MM.1S (cell line): ENCODE measurements at regions not wholly inside any gene's neighbourhood (a gene's known extent, or its start where the extent isn't known, plus 50 kb on each side); places are given as distances from the start of the nearest gene placed in this dataset.

ENCODE experiments used
- DNase-seq: peaks from one replicate; pipeline ENCODE4 v3.0.0-alpha.2; 2015
- H2AFZ ChIP-seq: fragments of 300-600 bp; sonication (generic); 2 replicates; pipeline ENCODE4 v1.6.0; 2016; ENCODE audit warnings: antibody characterized with exemption, low read length
- H3F3A ChIP-seq: fragments of 300-600 bp; sonication (generic); 2 replicates; pipeline ENCODE4 v1.6.1; 2016; ENCODE audit warnings: mild to moderate bottlenecking, antibody characterized with exemption, low read length, moderate library complexity, mixed read lengths; ENCODE audit not compliant: insufficient read depth
- H3K27ac ChIP-seq: fragments of 300-600 bp; sonication (generic); 2 replicates; pipeline ENCODE4 v1.5.1; 2016; ENCODE audit warnings: mild to moderate bottlenecking, low read length
- H3K27me3 ChIP-seq: fragments of 300-600 bp; sonication (generic); replicated peaks from 2 replicates; pipeline ENCODE4 v1.6.0; 2016; ENCODE audit warnings: low read length; ENCODE audit not compliant: insufficient read depth
- H3K36me3 ChIP-seq: fragments of 300-600 bp; sonication (generic); replicated peaks from 2 replicates; pipeline ENCODE4 v1.6.1; 2016; ENCODE audit warnings: mild to moderate bottlenecking, low read length, mixed read lengths; ENCODE audit not compliant: insufficient read depth
- H3K4me1 ChIP-seq: fragments of 300-600 bp; sonication (generic); 2 replicates; pipeline ENCODE4 v1.6.1; 2016; ENCODE audit warnings: low read length, mixed read lengths
- H3K4me2 ChIP-seq: fragments of 300-600 bp; sonication (generic); 2 replicates; pipeline ENCODE4 v1.6.0; 2016; ENCODE audit warnings: low read depth, low read length
- H3K4me3 ChIP-seq: fragments of 300-600 bp; sonication (generic); 2 replicates; pipeline ENCODE4 v1.5.1; 2016; ENCODE audit warnings: low read length, mixed read lengths
- H3K79me2 ChIP-seq: fragments of 300-600 bp; sonication (generic); 2 replicates; pipeline ENCODE4 v1.6.1; 2016; ENCODE audit warnings: mixed run types, low read length, mixed read lengths
- H3K9ac ChIP-seq: fragments of 300-600 bp; sonication (generic); 2 replicates; pipeline ENCODE4 v1.6.1; 2016; ENCODE audit warnings: low read length, mixed read lengths
- H3K9me2 ChIP-seq: fragments of 300-600 bp; sonication (generic); replicated peaks from 2 replicates; pipeline ENCODE4 v1.6.1; 2016; ENCODE audit warnings: mild to moderate bottlenecking, low read length, mixed read lengths; ENCODE audit not compliant: insufficient read depth
- H3K9me3 ChIP-seq: fragments of 300-600 bp; sonication (generic); replicated peaks from 2 replicates; pipeline ENCODE4 v1.6.1; 2016; ENCODE audit warnings: mild to moderate bottlenecking, low read length, mixed read lengths; ENCODE audit not compliant: insufficient read depth
- H4K20me1 ChIP-seq: fragments of 300-600 bp; sonication (generic); 2 replicates; pipeline ENCODE4 v1.6.1; 2016; ENCODE audit warnings: mild to moderate bottlenecking, low read length, moderate library complexity, mixed read lengths; ENCODE audit not compliant: insufficient read depth
- CTCF ChIP-seq: fragments of 300-600 bp; sonication (generic); IDR thresholded peaks from 2 replicates; pipeline ENCODE4 v1.5.1; 2016; ENCODE audit warnings: antibody characterized with exemption, low read length, mixed read lengths
- EZH2 ChIP-seq: fragments of 300-600 bp; sonication (generic); optimal IDR thresholded peaks from 2 replicates; pipeline ENCODE3; 2017; ENCODE audit warnings: low read depth, mild to moderate bottlenecking, antibody characterized with exemption, low read length, mixed read lengths
- EZH2phosphoT487 ChIP-seq: fragments of 300-600 bp; sonication (generic); IDR thresholded peaks from 2 replicates; pipeline ENCODE4 v1.6.1; 2018; ENCODE audit warnings: antibody characterized with exemption, low read length

- H3K27ac ChIP-seq, result no peak overlapping the region
- no peak overlapping the region for H3K4me2 ChIP-seq
- TF ChIP-seq EZH2 (no peak), EZH2phosphoT487 (no peak), CTCF (no peak)
- no peaks in the 10 kb centered on the region for H3K9me3 ChIP-seq
- H4K20me1 ChIP-seq, result no peaks in the 10 kb centered on the region
- no peak overlapping the region for H3K9ac ChIP-seq
- H3K79me2 ChIP-seq, result no peaks in the 10 kb centered on the region
- DNase-seq, result no peak
- H3K27me3 ChIP-seq, result no peaks in the 10 kb centered on the region
- H3K9me2 ChIP-seq, result no peaks in the 10 kb centered on the region
- H3K4me3 ChIP-seq, result no peak overlapping the region
- no peaks in the 10 kb centered on the region for H3K4me1 ChIP-seq
- no peak overlapping the region for H2AFZ ChIP-seq
- no peaks in the 10 kb centered on the region for H3F3A ChIP-seq
- no peaks in the 10 kb centered on the region for H3K36me3 ChIP-seq
These were observed 252.0 kb downstream of the PTBP2 start for GRCh38 chr1:96973605-96974004.

GRCh38 chr1:96978444-96978843 lies 256.9 kb downstream of the PTBP2 start:
- Histone ChIP-seq H3K79me2 (no peaks in the 10 kb centered on the region), H3K36me3 (no peaks in the 10 kb centered on the region), H3K9ac (no peak overlapping the region), H3F3A (no peaks in the 10 kb centered on the region), H2AFZ (no peak overlapping the region), H3K4me1 (no peaks in the 10 kb centered on the region), H3K4me3 (no peak overlapping the region), H4K20me1 (no peaks in the 10 kb centered on the region), H3K4me2 (no peak overlapping the region), H3K9me2 (no peaks in the 10 kb centered on the region), H3K27me3 (no peaks in the 10 kb centered on the region), H3K9me3 (no peaks in the 10 kb centered on the region), H3K27ac (no peak overlapping the region)
- TF ChIP-seq EZH2 (no peak), EZH2phosphoT487 (no peak), CTCF (no peak)
- DNase-seq, result no peak

- Histone ChIP-seq H4K20me1 (no peaks in the 10 kb centered on the region), H2AFZ (no peak overlapping the region), H3K27me3 (no peaks in the 10 kb centered on the region), H3K9me3 (no peaks in the 10 kb centered on the region), H3K4me1 (no peaks in the 10 kb centered on the region), H3K4me3 (no peak overlapping the region), H3F3A (no peaks in the 10 kb centered on the region), H3K27ac (no peak overlapping the region), H3K9ac (no peak overlapping the region), H3K79me2 (no peaks in the 10 kb centered on the region), H3K9me2 (no peaks in the 10 kb centered on the region), H3K4me2 (no peak overlapping the region), H3K36me3 (no peaks in the 10 kb centered on the region)
- no peak for TF ChIP-seq CTCF
- no peak for TF ChIP-seq EZH2phosphoT487
- TF ChIP-seq EZH2, result no peak
- no peak for DNase-seq
These were observed 257.3 kb downstream of the PTBP2 start for GRCh38 chr1:96978901-96979300.
